Small intestine (tissue), 7 donors: ENCODE measurements at regions not wholly inside any gene's neighbourhood (a gene's known extent, or its start where the extent isn't known, plus 50 kb on each side); places are given as distances from the start of the nearest gene placed in this dataset.

Source experiments
- DNase-seq, 2 donors: peaks; one replicate each; pipeline versions ENCODE4 v3.0.0 to v3.0.0-alpha.2; 2013
- FAIRE-seq: peaks from 2 replicates; lab custom pipeline; 2012; peaks lifted over from hg19 to GRCh38; lab: Jason Lieb, UNC
- H3K27ac ChIP-seq, 3 donors: one replicate each; pipeline ENCODE4 v1.5.1; 2013; ENCODE audit warnings: low read length in 2 of 3, mild to moderate bottlenecking in 2 of 3, control low read depth in 1 of 3, inconsistent platforms in 1 of 3, low read depth in 1 of 3, moderate library complexity in 1 of 3
- H3K27me3 ChIP-seq, 3 donors: one replicate each; pipeline ENCODE4 v1.6.1; 2013; ENCODE audit warnings: low read length in 3 of 3, inconsistent platforms in 1 of 3; ENCODE audit not compliant: control insufficient read depth in 3 of 3, insufficient read depth in 3 of 3
- H3K36me3 ChIP-seq, 3 donors: one replicate each; pipeline ENCODE4 v1.6.1; 2013; ENCODE audit warnings: low read length in 3 of 3, inconsistent platforms in 1 of 3, low read depth in 1 of 3, mild to moderate bottlenecking in 1 of 3, moderate library complexity in 1 of 3; ENCODE audit not compliant: control insufficient read depth in 3 of 3, insufficient read depth in 2 of 3
- H3K4me1 ChIP-seq, 3 donors: one replicate each; pipeline ENCODE4 v1.6.1; 2013; ENCODE audit warnings: low read length in 2 of 3, inconsistent platforms in 1 of 3, low read depth in 1 of 3, mild to moderate bottlenecking in 1 of 3, moderate library complexity in 1 of 3; ENCODE audit not compliant: control insufficient read depth in 3 of 3, insufficient read depth in 2 of 3
- H3K4me3 ChIP-seq, 3 donors: one replicate each; pipeline ENCODE4 v1.5.1; 2013; ENCODE audit warnings: low read length in 3 of 3, control low read depth in 1 of 3, inconsistent platforms in 1 of 3, low read depth in 1 of 3, mild to moderate bottlenecking in 1 of 3, moderate library complexity in 1 of 3
- H3K9me3 ChIP-seq, 2 donors: one replicate each; pipeline ENCODE4 v1.6.1; 2013; ENCODE audit warnings: low read depth in 1 of 2, low read length in 1 of 2; ENCODE audit not compliant: control insufficient read depth in 2 of 2, insufficient read depth in 1 of 2
- WGBS, 3 donors: extraction: QIAGEN DNeasy Blood & Tissue Kit; methylation state at CpG; one replicate each; pipeline ENCODE4 v1.1.7; 2013; 5-methylcytosine and 5-hydroxymethylcytosine counted together
- donor health status: healthy with polysubstance abuse.
- donor health status: control.
- donor health status: control.
- donor health status: Bipolar disorder and iron deficiency.
- donor health status: healthy.

GRCh38 chr17:77509599-77509998 is 368.8 kb downstream of the SEC14L1 start:
- Histone ChIP-seq H3K36me3 (no peaks in the 10 kb centered on the region), H3K4me3 (no peak overlapping the region), H3K4me1 (no peaks in the 10 kb centered on the region), H3K27me3 (no peaks in the 10 kb centered on the region), H3K27ac (no peak overlapping the region), H3K9me3 (peaks cover 0 to 10% of the 10 kb centered on the region in 2 donors)
- FAIRE-seq (no peak), DNase-seq (no peak)
- 94 to 98% (median 94%) methylated on average over 2 of the region's 2 CpGs for WGBS, 3 donors

DNA sequence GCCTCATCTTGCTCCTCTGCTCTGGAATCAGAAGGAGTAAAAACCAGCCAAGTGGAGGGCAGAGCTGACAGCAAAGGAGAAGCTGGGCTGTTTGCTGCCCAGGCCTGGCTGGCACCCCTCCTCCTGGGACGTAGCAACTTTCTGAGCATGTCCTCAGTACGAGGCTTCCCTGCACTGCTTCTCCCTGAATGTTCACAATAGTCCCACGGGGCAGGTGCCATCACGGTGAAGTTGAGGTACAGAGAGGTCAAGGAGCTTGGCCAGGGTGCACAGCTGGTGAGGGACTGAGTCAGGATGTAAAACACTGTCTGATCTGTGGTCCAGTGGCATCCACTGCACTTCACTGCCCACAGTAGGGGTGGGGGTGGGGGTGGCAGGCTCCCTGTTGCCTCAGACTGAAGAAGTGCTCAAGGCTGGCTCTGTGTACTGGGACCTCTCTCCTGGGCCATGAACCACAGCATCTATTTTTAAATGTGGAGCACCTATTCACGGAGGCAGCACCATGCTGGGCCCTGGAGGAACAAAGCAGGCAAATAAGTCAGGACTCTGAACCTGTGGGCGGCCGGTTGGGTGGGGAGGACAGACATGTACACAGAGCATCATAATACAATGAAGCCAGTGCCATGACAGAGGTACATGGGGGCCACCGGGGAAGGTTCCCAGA is 369.5 kb downstream of the SEC14L1 start:
- DNase-seq (no peak), FAIRE-seq (no peak)
- no peaks in the 10 kb centered on the region for H3K4me1 ChIP-seq
- H3K9me3 ChIP-seq: peaks cover 0 to 10% of the 10 kb centered on the region in 2 donors
- H3K36me3 ChIP-seq: no peaks in the 10 kb centered on the region
- WGBS, 3 donors: 75 to 85% (median 80%) methylated on average over 8 of the region's 8 CpGs
- H3K4me3 ChIP-seq: no peak overlapping the region
- no peak overlapping the region for H3K27ac ChIP-seq
- H3K27me3 ChIP-seq: no peaks in the 10 kb centered on the region

DNA sequence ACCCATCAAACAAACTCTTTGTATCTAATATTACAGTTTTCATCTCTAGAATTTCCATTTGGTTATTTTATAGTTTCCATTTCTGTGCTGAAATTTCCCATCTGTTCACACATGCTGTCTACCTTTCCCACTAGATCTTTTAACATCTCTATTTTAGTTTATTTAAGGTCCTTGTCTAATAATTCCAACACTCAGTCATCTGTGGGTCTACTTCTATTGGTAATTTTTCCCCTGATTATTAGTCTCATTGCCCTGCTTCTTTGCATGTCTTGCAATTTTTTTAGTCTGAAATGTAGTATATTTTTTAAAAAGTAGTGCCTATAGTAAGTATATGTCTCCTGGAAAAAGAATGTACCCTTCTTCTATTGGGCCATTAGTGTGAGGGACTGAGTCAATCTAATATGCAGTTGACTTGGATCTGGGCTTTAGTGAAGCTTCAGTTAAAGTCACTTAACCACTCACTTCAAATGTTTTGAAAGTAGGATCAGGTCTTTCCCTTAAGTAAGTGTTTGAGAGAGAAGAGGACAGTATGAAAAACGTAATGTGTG is 370.8 kb downstream of the SEC14L1 start:
- 30 to 55% (median 49%) methylated on average over 1 of the region's 1 CpG for WGBS, 3 donors

DNA sequence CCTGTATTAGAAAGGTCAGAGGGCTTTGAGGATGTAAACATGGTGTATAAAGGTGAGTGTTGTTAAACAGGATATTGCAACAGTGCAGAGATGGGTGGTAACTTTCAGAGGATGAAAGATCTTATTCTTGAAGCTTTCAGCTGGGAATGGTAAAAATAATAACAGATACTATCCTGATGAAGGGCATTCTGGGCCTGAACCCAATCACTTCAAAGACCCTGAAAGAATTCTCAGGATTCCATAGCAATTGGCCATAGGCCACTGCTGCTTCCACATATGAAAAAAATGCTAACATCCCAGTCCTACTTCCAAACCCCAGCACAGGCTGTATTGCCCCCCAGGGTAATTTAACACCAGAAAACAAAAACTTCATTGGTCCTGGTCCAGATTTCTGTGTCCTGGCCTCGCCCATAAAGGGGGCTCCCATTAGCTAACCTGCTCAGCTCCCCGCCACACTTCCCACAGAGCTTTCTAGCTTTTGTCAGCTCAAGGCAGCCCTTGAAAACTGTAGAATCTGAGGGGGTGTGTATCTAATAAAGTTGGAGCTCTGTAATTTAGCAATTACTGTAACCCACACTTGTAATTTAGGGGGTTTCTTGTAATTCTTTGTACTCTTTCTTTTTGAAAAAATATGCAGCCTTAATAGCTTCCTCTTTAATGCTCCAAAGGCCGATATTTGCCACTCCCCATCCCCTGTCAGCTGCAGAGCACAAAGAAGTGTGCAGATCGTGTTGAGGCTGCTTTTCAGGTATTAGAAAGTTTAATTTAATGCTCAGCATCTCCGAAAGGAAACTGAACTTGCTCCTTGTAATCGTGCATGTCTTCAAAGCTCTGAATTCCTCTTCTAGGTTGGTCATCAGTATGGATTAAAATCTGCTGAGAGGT is 371.5 kb downstream of the SEC14L1 start:
- DNase-seq (no peak), FAIRE-seq (no peak)
- Histone ChIP-seq H3K9me3 (peaks cover 0 to 13% of the 10 kb centered on the region in 2 donors), H3K36me3 (no peaks in the 10 kb centered on the region), H3K4me3 (no peak overlapping the region), H3K4me1 (no peaks in the 10 kb centered on the region), H3K27me3 (no peaks in the 10 kb centered on the region), H3K27ac (no peak overlapping the region)
- 61 to 76% (median 73%) methylated on average over 6 of the region's 6 CpGs for WGBS, 3 donors

More for the DNA sequence above, 370.8 kb downstream of the SEC14L1 start:
- no peak overlapping the region for H3K27ac ChIP-seq
- H3K9me3 ChIP-seq: peaks cover 0 to 10% of the 10 kb centered on the region in 2 donors
- FAIRE-seq (no peak), DNase-seq (no peak)
- H3K27me3 ChIP-seq: no peaks in the 10 kb centered on the region
- H3K4me3 ChIP-seq: no peak overlapping the region
- H3K4me1 ChIP-seq: no peaks in the 10 kb centered on the region
- H3K36me3 ChIP-seq: no peaks in the 10 kb centered on the region

DNA sequence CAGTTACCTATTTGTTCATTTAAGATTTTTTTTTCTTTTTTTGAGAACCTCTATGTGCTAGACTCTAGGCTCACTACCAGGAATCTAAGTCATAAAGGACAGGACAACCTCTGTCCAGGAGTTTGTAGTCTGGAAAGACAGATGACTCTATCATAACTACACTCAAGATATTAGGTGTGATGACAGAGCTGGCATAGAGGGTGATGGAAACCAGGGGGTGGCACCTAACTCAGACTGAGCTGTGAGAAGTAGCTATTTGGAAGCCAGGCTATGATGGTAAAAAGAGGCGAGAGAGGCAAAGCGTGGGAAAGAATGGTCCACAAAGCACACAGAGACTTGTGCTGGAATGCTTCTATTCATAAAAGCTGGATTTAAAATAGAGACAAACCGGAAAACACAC is 372.3 kb downstream of the SEC14L1 start:
- WGBS, 3 donors: 92 to 96% (median 96%) methylated on average over 3 of the region's 3 CpGs
- no peak for DNase-seq

GRCh38 chr17:77515227-77515626 is 374.5 kb downstream of the SEC14L1 start:
- H3K27ac ChIP-seq: no peak overlapping the region
- H3K9me3 ChIP-seq: peaks cover 0 to 9% of the 10 kb centered on the region in 2 donors
- no peak overlapping the region for H3K4me3 ChIP-seq
- FAIRE-seq: no peak
- H3K36me3 ChIP-seq: no peaks in the 10 kb centered on the region
- H3K27me3 ChIP-seq: no peaks in the 10 kb centered on the region
- H3K4me1 ChIP-seq: no peaks in the 10 kb centered on the region
- DNase-seq: no peak

More for the DNA sequence above, 372.3 kb downstream of the SEC14L1 start:
- H3K4me1 ChIP-seq: no peaks in the 10 kb centered on the region
- H3K27me3 ChIP-seq: no peaks in the 10 kb centered on the region
- peaks cover 0 to 13% of the 10 kb centered on the region in 2 donors for H3K9me3 ChIP-seq
- H3K4me3 ChIP-seq: no peak overlapping the region
- no peak overlapping the region for H3K27ac ChIP-seq
- FAIRE-seq: no peak
- no peaks in the 10 kb centered on the region for H3K36me3 ChIP-seq

GRCh38 chr17:77516902-77517301 is 376.1 kb downstream of the SEC14L1 start:
- WGBS, 3 donors: 78 to 86% (median 82%) methylated on average over 4 of the region's 4 CpGs
- Histone ChIP-seq H3K27me3 (no peaks in the 10 kb centered on the region), H3K9me3 (peaks cover 0 to 3% of the 10 kb centered on the region in 2 donors), H3K36me3 (no peaks in the 10 kb centered on the region), H3K27ac (no peak overlapping the region), H3K4me3 (no peak overlapping the region), H3K4me1 (no peaks in the 10 kb centered on the region)
- no peak for DNase-seq
- FAIRE-seq: no peak

DNA sequence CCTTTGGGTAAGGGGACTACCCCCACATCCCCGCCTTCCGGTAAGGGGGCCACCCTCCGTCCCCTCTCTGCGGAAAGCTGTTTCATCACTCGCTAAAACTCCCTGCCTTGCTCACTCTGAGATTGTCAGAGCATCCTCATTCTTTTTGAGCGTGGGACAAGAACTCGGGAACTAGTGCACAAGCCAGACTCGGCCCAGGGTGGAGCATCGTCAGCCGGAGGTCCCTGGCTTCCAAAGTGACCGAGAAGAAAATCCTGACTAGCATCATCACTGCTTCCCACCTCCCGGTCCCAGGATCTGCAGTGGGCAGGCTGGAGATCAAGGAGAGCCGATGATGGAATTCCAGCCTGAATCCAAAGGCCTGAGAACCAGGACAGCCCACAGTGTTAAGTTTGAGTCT is 380.3 kb downstream of the SEC14L1 start:
- no peak overlapping the region for H3K4me3 ChIP-seq
- peaks cover 0 to 3% of the 10 kb centered on the region in 2 donors for H3K9me3 ChIP-seq
- no peak overlapping the region for H3K27ac ChIP-seq
- H3K4me1 ChIP-seq: no peaks in the 10 kb centered on the region
- no peaks in the 10 kb centered on the region for H3K27me3 ChIP-seq
- 91 to 94% (median 92%) methylated on average over 13 of the region's 13 CpGs for WGBS, 3 donors
- no peaks in the 10 kb centered on the region for H3K36me3 ChIP-seq
- no peak for FAIRE-seq
- no peak for DNase-seq
